HG03432 (cell line): ENCODE measurements at regions not wholly inside any gene's neighbourhood (a gene's known extent, or its start where the extent isn't known, plus 50 kb on each side); places are given as distances from the start of the nearest gene placed in this dataset.

Experiments used
- ATAC-seq: cut with Tn5 transposase; IDR thresholded peaks from one replicate; pipeline ENCODE4 v1.9.1; 2021; ENCODE audit warnings: mild to moderate bottlenecking, moderate library complexity; ENCODE audit not compliant: unreplicated experiment

DNA sequence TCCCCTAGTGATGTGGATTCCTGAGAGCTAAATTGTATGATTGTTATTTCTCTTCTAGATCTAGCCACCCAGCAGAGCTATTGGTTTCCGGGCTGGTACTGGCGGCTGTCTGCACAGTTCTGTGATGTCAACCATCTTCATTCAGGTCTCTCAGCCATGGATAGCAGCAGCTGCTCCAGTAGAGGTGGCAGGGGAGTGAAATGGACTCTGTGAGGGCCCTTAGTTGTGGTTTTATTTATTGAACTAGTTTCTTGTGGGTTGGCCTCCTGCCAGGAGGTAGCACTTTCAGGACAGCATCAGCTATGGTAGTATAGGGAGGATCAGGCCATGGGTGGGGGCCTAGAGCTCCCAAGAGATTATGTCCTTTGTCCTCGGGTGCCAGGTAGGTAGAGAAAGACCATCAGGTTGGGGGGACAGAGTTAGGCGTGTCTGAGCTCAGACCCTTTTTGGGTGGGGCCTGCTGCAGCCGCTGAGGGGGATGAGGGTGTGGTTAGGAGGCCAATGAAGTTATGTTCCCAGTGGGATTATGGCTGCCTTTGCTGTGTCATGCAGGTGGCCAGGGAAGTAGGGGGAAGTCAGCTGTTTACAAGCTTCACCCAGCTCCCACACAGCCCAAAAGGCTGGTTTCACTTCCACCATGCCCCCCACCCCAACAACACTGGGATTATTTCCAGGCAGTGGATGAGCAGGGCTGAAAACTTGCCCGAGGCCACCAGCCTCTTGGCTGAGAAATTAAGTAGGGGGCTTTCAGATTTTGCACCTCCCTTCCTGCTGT, 55.1 kb upstream of the RGS4 start:
- no peak for ATAC-seq

GRCh38 chr1:163006051-163006834, 62.9 kb upstream of the RGS4 start:
- no peak for ATAC-seq

DNA sequence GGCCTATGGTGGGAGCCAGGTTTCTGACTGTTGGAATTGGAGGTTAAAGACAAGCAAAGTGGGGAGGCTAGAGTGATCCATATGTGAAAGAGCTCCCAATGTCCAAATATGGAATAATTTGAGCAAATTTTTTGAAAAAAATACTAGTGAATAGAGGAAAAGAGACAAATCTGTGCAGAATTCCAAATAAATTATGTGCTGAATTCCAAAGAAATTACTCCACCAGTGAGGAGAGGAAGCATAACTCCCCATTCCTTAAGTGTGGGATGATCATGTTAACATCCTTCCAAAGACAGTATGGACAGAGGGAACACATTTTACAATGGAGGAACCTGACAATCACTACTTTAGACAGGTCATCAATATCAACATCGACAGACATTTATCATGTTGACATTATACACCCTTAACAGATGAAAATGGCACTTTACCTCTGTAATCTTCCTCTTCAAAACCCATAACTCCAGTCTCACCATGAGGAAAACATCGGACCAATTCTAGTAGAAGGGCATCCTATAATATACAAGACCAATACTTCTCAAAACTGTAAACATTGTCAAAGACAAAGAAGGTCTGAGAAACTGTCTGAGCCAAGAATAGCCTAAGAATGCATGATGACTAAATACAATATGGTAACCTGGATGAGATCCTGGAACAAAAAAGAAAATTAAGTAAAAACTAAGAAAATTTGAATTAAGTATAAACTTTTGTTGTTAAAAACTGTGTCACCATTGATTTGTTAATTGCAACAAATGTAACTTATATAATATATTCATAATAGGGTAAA, 71.5 kb upstream of the RGS4 start:
- no peak for ATAC-seq

GRCh38 chr1:162996261-162996660, 72.9 kb upstream of the RGS4 start:
- no peak for ATAC-seq

GRCh38 chr1:162994921-162995320, 74.2 kb upstream of the RGS4 start:
- ATAC-seq, result no peak

DNA sequence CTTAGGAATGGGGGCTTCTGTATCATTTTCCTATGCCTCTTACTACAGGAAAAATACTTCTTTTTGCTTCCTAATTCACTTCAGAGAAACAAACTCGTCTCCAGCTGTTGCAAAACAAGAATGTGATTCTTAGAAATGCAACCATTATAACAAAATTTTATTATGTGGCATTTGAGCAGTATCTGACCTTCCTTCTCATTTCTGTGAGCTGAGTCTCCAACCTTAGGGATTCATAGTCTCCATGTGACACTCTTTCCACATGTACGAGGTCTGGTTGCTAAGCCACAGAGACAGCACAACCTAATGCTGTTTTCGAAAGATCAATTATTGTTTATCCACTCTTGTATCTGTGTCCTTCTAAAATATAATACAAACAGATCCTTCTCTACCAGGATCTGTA, 75.3 kb upstream of the RGS4 start:
- ATAC-seq, result no peak

GRCh38 chr1:162992945-162993344, 76.2 kb upstream of the RGS4 start:
- ATAC-seq, result no peak

GRCh38 chr1:162991444-162991843, 77.7 kb upstream of the RGS4 start:
- ATAC-seq, result no peak

- no peak for ATAC-seq
Measured at GRCh38 chr1:162990665-162991064, 78.5 kb upstream of the RGS4 start.

GRCh38 chr1:162988869-162989268, 80.3 kb upstream of the RGS4 start:
- no peak for ATAC-seq

- ATAC-seq, result no peak
Measured at GRCh38 chr1:162987866-162988265, 81.3 kb upstream of the RGS4 start.

- ATAC-seq, result no peak
Measured at GRCh38 chr1:162985816-162986435, 83.2 kb upstream of the RGS4 start.

- ATAC-seq, result no peak
Measured at GRCh38 chr1:162984699-162985098, 84.5 kb upstream of the RGS4 start.

- ATAC-seq, result no peak
Measured at GRCh38 chr1:162983671-162984425, 85.3 kb upstream of the RGS4 start.

DNA sequence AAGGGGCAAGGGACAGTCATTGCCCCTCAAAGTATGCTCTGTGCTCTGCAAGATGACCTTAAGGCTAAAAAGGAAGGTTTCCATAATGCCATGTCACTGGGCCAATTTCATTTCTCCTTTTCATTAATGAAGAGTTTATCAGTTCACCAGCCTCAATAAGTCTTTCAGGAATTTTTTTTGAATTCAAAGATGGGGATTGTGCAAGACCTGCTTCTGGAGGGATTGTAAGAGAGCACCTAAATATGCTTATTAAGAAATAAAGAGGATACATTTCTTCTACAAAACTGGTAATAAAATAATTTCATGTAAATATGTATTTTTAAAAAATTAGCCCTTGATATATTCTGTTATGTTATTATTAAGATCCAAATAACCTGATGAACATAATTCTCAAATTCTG, 86.8 kb upstream of the RGS4 start:
- no peak for ATAC-seq

DNA sequence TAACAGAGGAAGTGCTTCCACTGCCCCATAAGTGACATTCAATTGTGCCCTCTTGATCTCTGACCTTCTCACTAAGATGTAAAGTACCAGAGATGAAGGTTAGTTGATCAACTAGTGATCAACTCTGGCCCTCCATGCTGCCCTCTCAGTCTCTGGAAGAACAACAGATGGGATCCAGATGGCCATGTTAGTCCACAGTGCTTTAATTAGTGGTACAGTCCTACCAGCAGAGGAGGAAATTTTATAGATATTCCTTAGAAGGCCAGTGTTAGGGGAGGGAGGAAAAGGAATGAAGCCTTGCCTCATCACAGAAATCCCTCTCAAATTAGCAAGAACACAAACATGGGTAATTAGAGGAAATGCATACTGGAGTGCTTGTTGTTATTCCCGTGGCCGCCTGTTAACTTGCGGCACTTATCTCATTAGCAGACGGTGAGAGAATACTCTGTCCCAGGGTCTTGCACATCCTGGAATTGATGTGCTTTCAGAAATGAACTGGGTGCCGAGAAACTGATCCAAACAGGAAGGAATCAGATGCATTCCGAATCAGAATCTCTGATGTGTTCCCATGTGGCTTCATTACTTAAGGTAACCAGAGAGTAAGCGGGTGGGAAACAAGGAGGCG, 91.1 kb upstream of the RGS4 start:
- no peak for ATAC-seq

DNA sequence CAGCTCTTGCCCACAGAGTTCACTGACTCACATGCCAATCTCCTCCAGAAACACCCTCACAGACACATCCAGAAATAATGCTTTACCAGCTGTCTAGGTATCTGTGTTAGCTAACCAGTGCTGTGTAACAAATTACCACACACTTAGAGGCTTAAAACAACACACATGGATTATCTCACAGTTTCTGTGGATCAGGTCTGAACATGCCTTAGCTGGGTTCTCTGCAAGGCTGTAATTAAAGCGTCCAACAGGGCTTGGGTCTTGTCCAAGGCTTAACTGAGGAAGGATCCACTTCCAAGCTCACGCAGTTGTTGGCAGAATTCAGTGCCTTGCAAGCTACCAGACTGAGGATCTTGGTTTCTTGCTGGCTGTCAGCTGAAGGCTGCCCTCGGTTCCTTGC, 92.5 kb upstream of the RGS4 start:
- no peak for ATAC-seq

GRCh38 chr1:162974810-162975209, 94.4 kb upstream of the RGS4 start:
- ATAC-seq, result no peak

GRCh38 chr1:162973381-162973795, 95.8 kb upstream of the RGS4 start:
- no peak for ATAC-seq

DNA sequence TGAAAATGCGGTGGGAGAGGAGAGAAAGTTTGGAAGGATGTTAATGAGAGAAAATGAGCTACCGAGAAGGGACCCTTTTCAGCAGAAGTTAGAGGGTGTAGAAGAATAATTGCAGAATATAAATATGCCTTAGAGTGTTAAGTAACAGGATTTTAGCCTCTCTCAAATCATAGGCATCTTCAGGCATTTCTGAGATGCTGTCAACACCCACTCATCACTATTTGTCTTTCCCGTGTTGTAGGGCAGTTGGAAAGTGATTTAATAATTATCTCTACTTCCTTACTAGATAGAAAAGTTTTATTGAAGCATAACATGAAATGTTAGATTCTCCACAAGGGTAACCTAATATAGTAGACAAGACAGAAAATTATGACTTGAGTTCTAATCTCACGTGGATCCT, 96.4 kb upstream of the RGS4 start:
- ATAC-seq, result no peak
